Spleen (tissue), 11 donors: ENCODE measurements at regions not wholly inside any gene's neighbourhood (a gene's known extent, or its start where the extent isn't known, plus 50 kb on each side); places are given as distances from the start of the nearest gene placed in this dataset.
"Not testable (repeated sequence)": the region's sequence is repeated elsewhere in the genome, so short reads cannot be mapped to it uniquely, and the experiment has no call there.

ENCODE experiments used
- DNase-seq: peaks from one replicate; pipeline ENCODE4 v3.0.0-alpha.2; 2020
- H3K27ac ChIP-seq, 8 donors: fragments of 200-600 bp; sonication (generic) in 7 of 8; 1 replicate in 4 of 8; 2 replicates in 4 of 8; pipeline versions ENCODE4 v1.5.0 to v1.8.0; 2016 to 2021; ENCODE audit warnings: inconsistent platforms in 4 of 8, mild to moderate bottlenecking in 4 of 8, moderate library complexity in 1 of 8
- H3K27me3 ChIP-seq, 7 donors: fragments of 200-600 bp; sonication (generic) in 6 of 7; replicated peaks in 1 of 7; 1 replicate in 4 of 7; 2 replicates in 3 of 7; pipeline versions ENCODE4 v1.5.0 to v1.8.0; 2016 to 2021; ENCODE audit warnings: inconsistent platforms in 3 of 7, mild to moderate bottlenecking in 1 of 7
- H3K36me3 ChIP-seq, 6 donors: fragments of 200-600 bp; sonication (generic) in 5 of 6; 1 replicate in 4 of 6; 2 replicates in 2 of 6; pipeline versions ENCODE4 v1.5.0 to v1.8.0; 2016 to 2021; ENCODE audit warnings: inconsistent platforms in 2 of 6
- H3K4me1 ChIP-seq, 6 donors: fragments of 200-600 bp; sonication (generic) in 5 of 6; 1 replicate in 3 of 6; 2 replicates in 3 of 6; pipeline versions ENCODE4 v1.5.0 to v1.8.0; 2016 to 2021; ENCODE audit warnings: inconsistent platforms in 3 of 6
- H3K4me3 ChIP-seq, 8 donors: fragments of 200-600 bp; sonication (generic) in 7 of 8; 1 replicate in 4 of 8; 2 replicates in 4 of 8; pipeline versions ENCODE4 v1.5.0 to v1.8.0; 2016 to 2021; ENCODE audit warnings: inconsistent platforms in 4 of 8, mild to moderate bottlenecking in 4 of 8, moderate library complexity in 2 of 8
- H3K9me3 ChIP-seq, 8 donors: fragments of 200-600 bp; sonication (generic) in 7 of 8; 1 replicate in 4 of 8; 2 replicates in 4 of 8; pipeline versions ENCODE4 v1.5.0 to v1.8.0; 2016 to 2021; ENCODE audit warnings: inconsistent platforms in 4 of 8
- POLR2A ChIP-seq, 3 donors: fragments of 450-650 bp; IDR thresholded peaks; one replicate each; pipeline ENCODE4 v1.5.1; 2017; ENCODE audit warnings: antibody characterized with exemption in 3 of 3, mild to moderate bottlenecking in 1 of 3
- POLR2AphosphoS5 ChIP-seq, 3 donors: sonication (generic); formaldehyde crosslinking; IDR thresholded peaks; one replicate each; pipeline ENCODE4 v1.5.1; 2017; ENCODE audit warnings: antibody characterized with exemption in 3 of 3
- WGBS, 5 donors: extraction: QIAGEN DNeasy Blood & Tissue Kit in 3 of 5; methylation state at CpG; one replicate each; pipeline versions ENCODE4 v1.1.5 to v1.1.7; 2013 to 2018; 5-methylcytosine and 5-hydroxymethylcytosine counted together
- intact Hi-C: fragments of 100-400 bp; cut with DNase I; formaldehyde crosslinking; loops from one replicate; pipeline ENCODE4 v1.15.0; 2023; ENCODE audit warnings: low total_unique reads
- TF ChIP-seq, protein P1 (sequence below), 11 experiments: fragments of 200-600 bp in 7 of 11; fragments of 450-650 bp in 4 of 11; sonication (generic) in 4 of 11; IDR thresholded peaks in 8 of 11; conservative IDR thresholded peaks in 3 of 11; 1 replicate in 7 of 11; 2 replicates in 4 of 11; pipeline versions ENCODE4 v1.4.0 to v1.8.0; 2016 to 2021; ENCODE audit warnings: antibody characterized with exemption in 11 of 11, inconsistent platforms in 4 of 11, mild to moderate bottlenecking in 1 of 11
- donor health status: healthy with polysubstance abuse.
- donor health status: DM: no; HTN: no; CAD: no; lungs with moderate emphysema.
- donor health status: DM: no; HTN: no; CAD: no.
- donor health status: Bipolar disorder and iron deficiency.
- donor health status: healthy.
- donor health status: DM: no; HTN: no; CAD: no.
- donor health status: DM: yes; HTN: yes; CAD: no.

DNA sequence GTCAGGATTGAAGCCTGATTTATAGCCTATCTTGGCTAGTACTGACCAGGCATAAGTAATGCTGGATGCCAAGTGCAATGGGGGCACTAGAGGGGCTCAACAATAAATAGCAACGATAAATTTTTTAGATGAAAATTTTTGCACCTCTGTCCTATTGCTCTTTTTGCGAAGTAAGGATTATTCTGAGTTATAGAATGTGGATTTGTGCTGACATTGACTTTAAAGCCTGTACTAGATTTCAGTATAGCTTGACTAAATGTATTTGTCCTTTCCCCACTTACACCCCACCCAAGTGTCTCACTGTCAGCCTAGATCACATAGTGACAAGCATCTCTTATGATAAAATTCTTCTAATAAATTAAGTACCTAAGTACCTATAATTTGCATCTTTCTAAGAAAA lies 757.0 kb downstream of the GRIK2 start:
- Histone ChIP-seq H3K4me3 (no peak overlapping the region), H3K27ac (no peak overlapping the region), H3K36me3 (no peaks in the 10 kb centered on the region), H3K4me1 (no peaks in the 10 kb centered on the region), H3K27me3 (no peaks in the 10 kb centered on the region), H3K9me3 (peaks cover 0 to 26% (median 14%) of the 10 kb centered on the region in 8 donors)
- 84 to 93% (median 89%) methylated on average over 2 of the region's 2 CpGs for WGBS, 5 donors
- intact Hi-C loops = no loop called here
- DNase-seq = no peak
- TF ChIP-seq POLR2A (IDR thresholded peaks at IDR 0.05) (no peak), POLR2AphosphoS5 (IDR thresholded peaks at IDR 0.05) (no peak)
- TF ChIP-seq, protein P1, sequence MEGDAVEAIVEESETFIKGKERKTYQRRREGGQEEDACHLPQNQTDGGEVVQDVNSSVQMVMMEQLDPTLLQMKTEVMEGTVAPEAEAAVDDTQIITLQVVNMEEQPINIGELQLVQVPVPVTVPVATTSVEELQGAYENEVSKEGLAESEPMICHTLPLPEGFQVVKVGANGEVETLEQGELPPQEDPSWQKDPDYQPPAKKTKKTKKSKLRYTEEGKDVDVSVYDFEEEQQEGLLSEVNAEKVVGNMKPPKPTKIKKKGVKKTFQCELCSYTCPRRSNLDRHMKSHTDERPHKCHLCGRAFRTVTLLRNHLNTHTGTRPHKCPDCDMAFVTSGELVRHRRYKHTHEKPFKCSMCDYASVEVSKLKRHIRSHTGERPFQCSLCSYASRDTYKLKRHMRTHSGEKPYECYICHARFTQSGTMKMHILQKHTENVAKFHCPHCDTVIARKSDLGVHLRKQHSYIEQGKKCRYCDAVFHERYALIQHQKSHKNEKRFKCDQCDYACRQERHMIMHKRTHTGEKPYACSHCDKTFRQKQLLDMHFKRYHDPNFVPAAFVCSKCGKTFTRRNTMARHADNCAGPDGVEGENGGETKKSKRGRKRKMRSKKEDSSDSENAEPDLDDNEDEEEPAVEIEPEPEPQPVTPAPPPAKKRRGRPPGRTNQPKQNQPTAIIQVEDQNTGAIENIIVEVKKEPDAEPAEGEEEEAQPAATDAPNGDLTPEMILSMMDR (IDR thresholded peaks at IDR 0.05 in 8 of 11, conservative IDR thresholded peaks at IDR 0.05 in 3 of 11) = no peak

- no peak for TF ChIP-seq POLR2A (IDR thresholded peaks at IDR 0.05)
- TF ChIP-seq, protein P1 (IDR thresholded peaks at IDR 0.05 in 8 of 11, conservative IDR thresholded peaks at IDR 0.05 in 3 of 11) = no peak
- TF ChIP-seq POLR2AphosphoS5 (IDR thresholded peaks at IDR 0.05) = no peak
- no peak for DNase-seq
- no peak overlapping the region for H3K4me3 ChIP-seq
- 24 to 73% (median 66%) methylated on average over 2 of the region's 2 CpGs for WGBS, 5 donors
- H3K27me3 ChIP-seq = no peaks in the 10 kb centered on the region
- no peaks in the 10 kb centered on the region for H3K4me1 ChIP-seq
- intact Hi-C loops = no loop called here
- H3K27ac ChIP-seq = no peak overlapping the region
- H3K9me3 ChIP-seq = peaks cover 0 to 24% (median 11%) of the 10 kb centered on the region in 8 donors
- H3K36me3 ChIP-seq = no peaks in the 10 kb centered on the region
These were observed 760.7 kb downstream of the GRIK2 start for GRCh38 chr6:102154176-102154575.

GRCh38 chr6:102154874-102155273 lies 761.4 kb downstream of the GRIK2 start:
- TF ChIP-seq, protein P1 (IDR thresholded peaks at IDR 0.05 in 8 of 11, conservative IDR thresholded peaks at IDR 0.05 in 3 of 11) = no peak
- no peak for TF ChIP-seq POLR2A (IDR thresholded peaks at IDR 0.05)
- no peak for TF ChIP-seq POLR2AphosphoS5 (IDR thresholded peaks at IDR 0.05)
- Histone ChIP-seq H3K27me3 (no peaks in the 10 kb centered on the region), H3K27ac (no peak overlapping the region), H3K4me1 (no peaks in the 10 kb centered on the region), H3K9me3 (peaks cover 0 to 24% (median 11%) of the 10 kb centered on the region in 8 donors), H3K36me3 (no peaks in the 10 kb centered on the region), H3K4me3 (no peak overlapping the region)
- DNase-seq = no peak
- 40 to 88% (median 78%) methylated on average over 1 of the region's 1 CpG for WGBS, 5 donors
- intact Hi-C loops = no loop called here

DNA sequence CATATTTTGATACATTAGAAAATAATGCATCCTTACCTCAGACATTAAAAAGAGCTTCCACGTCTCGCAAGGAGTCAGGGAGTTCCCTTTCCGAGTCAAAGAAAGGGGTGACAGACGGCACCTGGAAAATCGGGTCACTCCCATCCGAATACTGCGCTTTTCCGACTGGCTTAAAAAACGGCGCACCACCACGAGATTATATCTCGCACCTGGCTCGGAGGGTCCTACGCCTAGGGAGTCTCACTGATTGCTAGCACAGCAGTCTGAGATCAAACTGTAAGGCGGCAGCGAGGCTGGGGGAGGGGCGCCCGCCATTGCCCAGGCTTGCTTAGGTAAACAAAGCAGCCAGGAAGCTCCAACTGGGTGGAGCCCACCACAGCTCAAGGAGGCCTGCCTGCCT lies 776.3 kb downstream of the GRIK2 start:
- H3K36me3 ChIP-seq, H3K27me3 ChIP-seq, H3K4me3 ChIP-seq, H3K4me1 ChIP-seq, H3K27ac ChIP-seq, DNase-seq, intact Hi-C loops: not testable (repeated sequence)
- 84 to 95% (median 90%) methylated on average over 15 to 18 of the region's 18 CpGs for WGBS, 5 donors
- peaks cover 0 to 39% (median 27%) of the 10 kb centered on the region in 8 donors for H3K9me3 ChIP-seq

- Histone ChIP-seq H3K9me3 (peaks cover 0 to 13% (median 4%) of the 10 kb centered on the region in 8 donors), H3K4me1 (no peaks in the 10 kb centered on the region), H3K27me3 (no peaks in the 10 kb centered on the region), H3K27ac (no peak overlapping the region), H3K4me3 (no peak overlapping the region), H3K36me3 (no peaks in the 10 kb centered on the region)
- intact Hi-C loops = no loop called here
- TF ChIP-seq, protein P1 (IDR thresholded peaks at IDR 0.05 in 8 of 11, conservative IDR thresholded peaks at IDR 0.05 in 3 of 11) = no peak
- TF ChIP-seq POLR2A (IDR thresholded peaks at IDR 0.05) (no peak), POLR2AphosphoS5 (IDR thresholded peaks at IDR 0.05) (no peak)
- WGBS, 5 donors = 43 to 52% (median 47%) methylated on average over 2 of the region's 2 CpGs
- no peak for DNase-seq
These were observed 793.7 kb downstream of the GRIK2 start for GRCh38 chr6:102187186-102187585.
